ENCODE measurements at regions not wholly inside any gene's neighbourhood (a gene's known extent, or its start where the extent isn't known, plus 50 kb on each side); places are given as distances from the start of the nearest gene placed in this dataset.

DNA sequence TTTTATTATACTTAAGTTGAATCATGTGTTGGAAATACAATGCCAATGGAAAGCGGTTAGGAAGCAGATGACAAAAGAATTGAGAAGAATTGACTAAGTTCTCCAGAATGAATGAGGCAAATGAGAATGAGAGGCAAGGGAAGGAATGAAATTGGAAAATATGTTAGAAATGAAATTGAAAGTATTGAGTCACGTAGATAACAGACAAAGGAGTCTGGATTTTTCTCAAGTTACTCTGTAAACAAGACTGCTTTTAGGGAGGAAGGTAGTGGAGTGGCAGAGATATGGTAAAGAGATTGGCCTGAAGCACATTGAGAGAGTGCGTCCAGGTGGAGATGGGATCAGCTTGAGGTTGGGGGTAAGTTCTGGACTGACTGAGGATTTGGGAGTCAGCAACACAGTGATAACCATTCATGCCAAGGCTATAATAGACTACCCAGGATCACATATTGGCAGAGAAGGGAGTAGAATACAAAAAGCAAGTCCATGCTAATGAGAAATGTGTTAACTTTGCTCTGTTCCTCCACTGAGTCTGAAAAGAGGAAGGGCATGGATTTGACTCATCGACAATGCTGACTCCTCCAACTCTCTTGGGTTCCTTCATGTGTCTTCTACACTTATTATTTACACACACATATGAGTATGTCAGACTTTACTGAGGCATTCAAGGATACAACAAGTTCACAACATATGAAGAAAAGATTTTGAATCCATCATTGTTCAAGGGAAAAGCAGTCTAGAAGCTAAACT is 814.2 kb upstream of the ZNF608 start:
- H3K36me3 Mint-ChIP-seq: no peaks in the 10 kb centered on the region
- ATAC-seq (no peak), DNase-seq (no peak)
- intact Hi-C loops (cut with micrococcal nuclease): no loop called here
- ChIA-PET CTCF (no interaction called here), POLR2A (interaction anchor here (0.5 kb wide), 1 partner anchor 24 kb away, joined by 3 read pairs; no protein-coding TSS in a partner anchor)
- Histone ChIP-seq H3K36me3 (ENCODE audit: control insufficient read depth in 2 of 3, insufficient read depth in 3 of 3, low read length in 3 of 3) (no peaks in the 10 kb centered on the region), H3K27me3 (ENCODE audit: control insufficient read depth in 2 of 2, insufficient read depth in 2 of 2, low read length in 2 of 2) (no peaks in the 10 kb centered on the region), H3K27ac (ENCODE audit: low read depth, low read length) (no peak overlapping the region), H3K4me1 (ENCODE audit: control insufficient read depth in 2 of 2, insufficient read depth in 2 of 2, low read length in 2 of 2) (no peaks in the 10 kb centered on the region), H3K9me3 (ENCODE audit: control insufficient read depth in 2 of 3, low read length in 3 of 3) (no peaks in the 10 kb centered on the region), H3K4me3 (ENCODE audit: low read length) (no peak overlapping the region)
- no peak overlapping the region for H3K4me3 Mint-ChIP-seq
- no peaks in the 10 kb centered on the region for H3K4me1 Mint-ChIP-seq
- H3K27ac Mint-ChIP-seq: no peak overlapping the region
- H3K9me3 Mint-ChIP-seq: peaks cover 0 to 14% (median 4%) of the 10 kb centered on the region in 11 donors
- H3K27me3 Mint-ChIP-seq: no peaks in the 10 kb centered on the region

DNA sequence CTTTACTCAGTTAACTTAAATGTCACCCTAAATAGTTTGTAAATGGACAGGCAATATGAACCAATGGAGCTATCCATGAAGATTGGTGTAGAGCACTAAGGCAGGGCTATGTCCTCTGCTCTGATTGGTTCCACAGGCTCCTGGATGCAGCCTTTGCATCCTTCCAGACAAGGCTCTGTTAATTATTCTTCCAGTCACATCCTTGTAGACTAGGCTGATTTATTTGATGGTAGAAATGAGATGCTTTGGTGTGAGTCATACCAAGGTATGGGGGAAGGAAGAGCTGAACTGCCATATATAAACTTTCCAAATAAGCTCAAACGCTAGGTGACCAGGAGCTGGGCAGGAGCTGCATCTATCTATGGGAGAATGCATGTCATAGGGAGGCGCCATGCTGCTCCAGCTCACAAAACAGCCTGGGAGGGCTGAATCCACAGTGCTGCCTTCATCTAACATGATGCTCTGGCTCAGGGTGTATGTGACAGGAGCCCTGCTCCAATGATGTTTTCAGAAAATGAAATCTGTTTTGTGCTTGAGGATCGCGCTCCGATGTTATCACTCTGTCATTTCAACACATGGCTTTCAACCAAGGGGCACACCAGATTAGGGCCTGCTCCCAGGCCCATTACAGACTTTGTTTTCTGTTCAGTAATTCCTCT is 818.0 kb upstream of the ZNF608 start:
- H3K36me3 Mint-ChIP-seq: no peaks in the 10 kb centered on the region
- no peaks in the 10 kb centered on the region for H3K4me1 ChIP-seq (ENCODE audit: control insufficient read depth in 2 of 2, insufficient read depth in 2 of 2, low read length in 2 of 2)
- DNase-seq (no peak), ATAC-seq (no peak)
- peaks cover 0 to 15% (median 10%) of the 10 kb centered on the region in 11 donors for H3K9me3 Mint-ChIP-seq
- no peaks in the 10 kb centered on the region for H3K27me3 ChIP-seq (ENCODE audit: control insufficient read depth in 2 of 2, insufficient read depth in 2 of 2, low read length in 2 of 2)
- H3K27ac ChIP-seq (ENCODE audit: low read depth, low read length): no peak overlapping the region
- H3K4me3 ChIP-seq (ENCODE audit: low read length): no peak overlapping the region
- ChIA-PET CTCF (no interaction called here), POLR2A (no interaction called here)
- H3K9me3 ChIP-seq (ENCODE audit: control insufficient read depth in 2 of 3, low read length in 3 of 3): no peaks in the 10 kb centered on the region
- H3K27ac Mint-ChIP-seq: no peak overlapping the region
- intact Hi-C loops (cut with micrococcal nuclease): no loop called here
- H3K4me1 Mint-ChIP-seq: no peaks in the 10 kb centered on the region
- H3K4me3 Mint-ChIP-seq: no peak overlapping the region
- no peaks in the 10 kb centered on the region for H3K27me3 Mint-ChIP-seq
- H3K36me3 ChIP-seq (ENCODE audit: control insufficient read depth in 2 of 3, insufficient read depth in 3 of 3, low read length in 3 of 3): no peaks in the 10 kb centered on the region

DNA sequence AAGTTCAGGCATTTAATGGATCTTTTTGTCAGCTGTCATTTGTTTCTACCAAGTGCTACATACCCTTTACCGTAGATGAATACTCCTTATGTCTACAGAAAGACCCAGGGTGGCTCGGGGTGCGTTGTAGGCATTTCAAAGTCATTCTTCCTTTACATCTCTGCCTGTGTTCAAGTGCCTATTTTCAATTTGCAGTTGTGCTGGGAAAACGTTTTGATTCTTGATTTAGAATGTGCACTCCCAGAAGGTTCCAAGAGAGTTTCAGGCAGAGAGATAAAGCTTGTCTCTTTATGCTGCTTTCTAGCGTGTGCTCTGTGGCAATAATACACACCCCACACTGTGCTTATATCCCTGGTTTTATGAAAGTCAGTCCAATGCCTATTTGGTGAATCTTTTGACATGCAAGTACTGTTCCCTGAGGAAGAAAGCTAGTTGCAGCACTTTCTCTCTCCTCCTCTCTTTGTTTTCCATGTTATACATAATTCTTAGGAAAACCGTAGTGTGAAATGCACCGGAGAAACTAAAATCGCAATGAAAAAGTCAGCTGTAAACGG is 828.1 kb upstream of the ZNF608 start:
- no peak overlapping the region for H3K27ac Mint-ChIP-seq
- no peaks in the 10 kb centered on the region for H3K4me1 ChIP-seq (ENCODE audit: control insufficient read depth in 2 of 2, insufficient read depth in 2 of 2, low read length in 2 of 2)
- ChIA-PET POLR2A (no interaction called here), CTCF (no interaction called here)
- H3K4me1 Mint-ChIP-seq: no peaks in the 10 kb centered on the region
- no peak overlapping the region for H3K4me3 Mint-ChIP-seq
- intact Hi-C loops (cut with micrococcal nuclease): no loop called here
- no peaks in the 10 kb centered on the region for H3K27me3 Mint-ChIP-seq
- H3K9me3 ChIP-seq (ENCODE audit: control insufficient read depth in 2 of 3, low read length in 3 of 3): no peaks in the 10 kb centered on the region
- DNase-seq: no peak
- H3K27me3 ChIP-seq (ENCODE audit: control insufficient read depth in 2 of 2, insufficient read depth in 2 of 2, low read length in 2 of 2): no peaks in the 10 kb centered on the region
- no peak overlapping the region for H3K27ac ChIP-seq (ENCODE audit: low read depth, low read length)
- no peak overlapping the region for H3K4me3 ChIP-seq (ENCODE audit: low read length)
- H3K36me3 Mint-ChIP-seq: no peaks in the 10 kb centered on the region
- peaks cover 0 to 13% (median 6%) of the 10 kb centered on the region in 11 donors for H3K9me3 Mint-ChIP-seq
- ATAC-seq: no peak
- H3K36me3 ChIP-seq (ENCODE audit: control insufficient read depth in 2 of 3, insufficient read depth in 3 of 3, low read length in 3 of 3): no peaks in the 10 kb centered on the region

DNA sequence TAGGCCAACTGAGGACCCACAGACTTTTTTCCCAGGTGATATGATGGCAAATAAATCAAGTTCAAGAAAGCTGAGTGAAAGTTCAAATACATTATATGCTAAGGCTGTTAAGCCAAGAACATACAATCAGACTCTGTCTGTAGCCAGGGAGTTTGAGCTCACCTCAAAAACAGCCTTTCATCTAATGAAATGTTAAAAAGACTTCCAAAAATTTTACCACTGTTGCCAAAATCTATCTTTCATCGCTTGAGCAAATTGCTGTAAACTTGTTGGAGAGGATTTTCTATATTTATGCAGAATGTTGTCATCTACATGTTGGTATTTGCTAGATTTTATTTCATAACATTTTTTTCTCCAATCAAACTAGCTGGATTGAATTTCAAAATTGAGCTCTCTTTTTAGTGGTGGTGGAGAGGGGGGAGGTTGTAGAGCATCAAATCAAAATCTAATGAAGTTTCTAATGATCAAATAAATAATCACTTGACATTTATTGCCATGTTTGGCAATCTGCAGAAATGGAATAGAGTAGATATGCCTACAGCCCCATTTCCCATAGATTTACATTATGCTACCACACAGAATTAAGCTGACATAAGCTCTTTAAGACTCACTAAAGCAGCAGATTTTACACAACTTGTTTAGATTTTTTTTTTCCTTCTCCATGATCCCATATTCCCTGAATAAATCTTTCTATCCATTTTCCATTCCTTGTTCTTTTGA is 828.9 kb upstream of the ZNF608 start:
- intact Hi-C loops (cut with micrococcal nuclease): no loop called here
- Mint-ChIP-seq H3K4me3 (no peak overlapping the region), H3K36me3 (no peaks in the 10 kb centered on the region), H3K9me3 (peaks cover 0 to 13% (median 5%) of the 10 kb centered on the region in 11 donors), H3K4me1 (no peaks in the 10 kb centered on the region), H3K27ac (no peak overlapping the region), H3K27me3 (no peaks in the 10 kb centered on the region)
- Histone ChIP-seq H3K36me3 (ENCODE audit: control insufficient read depth in 2 of 3, insufficient read depth in 3 of 3, low read length in 3 of 3) (no peaks in the 10 kb centered on the region), H3K9me3 (ENCODE audit: control insufficient read depth in 2 of 3, low read length in 3 of 3) (no peaks in the 10 kb centered on the region), H3K4me1 (ENCODE audit: control insufficient read depth in 2 of 2, insufficient read depth in 2 of 2, low read length in 2 of 2) (no peaks in the 10 kb centered on the region), H3K27me3 (ENCODE audit: control insufficient read depth in 2 of 2, insufficient read depth in 2 of 2, low read length in 2 of 2) (no peaks in the 10 kb centered on the region), H3K4me3 (ENCODE audit: low read length) (no peak overlapping the region), H3K27ac (ENCODE audit: low read depth, low read length) (no peak overlapping the region)
- DNase-seq (no peak), ATAC-seq (no peak)
- POLR2A ChIA-PET: no interaction called here
- CTCF ChIA-PET: no interaction called here

DNA sequence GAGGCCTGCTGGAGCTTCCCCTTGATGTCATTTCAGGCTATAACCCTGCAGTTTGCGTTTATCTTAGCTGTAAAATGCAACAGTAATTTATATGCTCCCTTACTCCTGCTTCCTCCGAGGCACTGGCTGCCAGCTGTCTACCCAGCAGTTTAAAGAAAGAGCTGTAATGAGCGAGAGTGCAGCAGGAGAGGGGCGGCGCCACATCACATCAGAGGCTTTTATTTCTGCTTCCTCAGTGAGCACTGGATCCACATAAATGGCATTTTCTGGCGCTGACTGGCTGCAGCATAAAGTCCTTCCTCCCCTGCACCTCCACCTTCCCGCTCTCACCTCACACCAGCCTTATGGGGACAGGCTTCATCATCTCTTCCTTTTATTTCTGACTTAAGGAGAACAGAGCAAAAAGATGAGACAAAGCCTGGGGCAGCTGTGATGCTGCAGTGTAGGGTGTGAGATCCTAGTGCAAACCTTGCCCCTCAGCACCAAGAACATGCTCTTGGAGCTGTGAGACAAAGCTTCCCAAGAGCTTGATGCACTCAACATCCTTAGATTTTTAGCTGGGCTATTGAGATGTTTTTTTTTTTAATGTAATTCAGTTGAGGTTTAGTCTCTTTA is 829.6 kb upstream of the ZNF608 start:
- ATAC-seq: no peak
- POLR2A ChIA-PET: no interaction called here
- no peak overlapping the region for H3K27ac Mint-ChIP-seq
- H3K4me3 ChIP-seq (ENCODE audit: low read length): no peak overlapping the region
- H3K9me3 ChIP-seq (ENCODE audit: control insufficient read depth in 2 of 3, low read length in 3 of 3): no peaks in the 10 kb centered on the region
- no peak overlapping the region for H3K27ac ChIP-seq (ENCODE audit: low read depth, low read length)
- H3K4me3 Mint-ChIP-seq: no peak overlapping the region
- no peaks in the 10 kb centered on the region for H3K27me3 Mint-ChIP-seq
- H3K36me3 Mint-ChIP-seq: no peaks in the 10 kb centered on the region
- peaks cover 0 to 13% (median 5%) of the 10 kb centered on the region in 11 donors for H3K9me3 Mint-ChIP-seq
- CTCF ChIA-PET: no interaction called here
- intact Hi-C loops (cut with micrococcal nuclease): no loop called here
- no peaks in the 10 kb centered on the region for H3K4me1 ChIP-seq (ENCODE audit: control insufficient read depth in 2 of 2, insufficient read depth in 2 of 2, low read length in 2 of 2)
- no peak for DNase-seq
- H3K36me3 ChIP-seq (ENCODE audit: control insufficient read depth in 2 of 3, insufficient read depth in 3 of 3, low read length in 3 of 3): no peaks in the 10 kb centered on the region
- H3K27me3 ChIP-seq (ENCODE audit: control insufficient read depth in 2 of 2, insufficient read depth in 2 of 2, low read length in 2 of 2): no peaks in the 10 kb centered on the region
- no peaks in the 10 kb centered on the region for H3K4me1 Mint-ChIP-seq

DNA sequence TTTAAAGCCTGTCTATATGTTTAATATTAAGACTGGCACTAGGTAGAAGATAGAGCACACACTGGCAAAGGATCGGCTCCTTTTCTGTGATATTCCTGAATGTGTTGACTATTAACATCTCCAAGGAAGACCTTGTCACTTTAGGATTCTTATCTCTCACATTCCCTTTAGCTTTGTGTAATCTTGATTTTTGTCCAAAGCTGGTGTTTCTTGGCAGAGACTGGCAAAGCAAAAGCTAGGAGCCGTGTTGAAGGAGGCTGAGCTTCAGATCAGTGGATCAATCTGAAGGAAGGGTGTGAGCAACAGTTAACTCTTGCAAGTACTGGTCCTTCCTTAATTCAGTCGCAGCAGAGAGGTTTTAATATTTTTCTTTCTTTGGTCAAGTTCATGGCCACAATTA is 830.4 kb upstream of the ZNF608 start:
- no peak overlapping the region for H3K27ac ChIP-seq (ENCODE audit: low read depth, low read length)
- DNase-seq (no peak), ATAC-seq (no peak)
- Mint-ChIP-seq H3K4me3 (no peak overlapping the region), H3K36me3 (no peaks in the 10 kb centered on the region), H3K27me3 (no peaks in the 10 kb centered on the region), H3K4me1 (no peaks in the 10 kb centered on the region), H3K27ac (no peak overlapping the region), H3K9me3 (peaks cover 0 to 13% (median 5%) of the 10 kb centered on the region in 11 donors)
- H3K4me1 ChIP-seq (ENCODE audit: control insufficient read depth in 2 of 2, insufficient read depth in 2 of 2, low read length in 2 of 2): no peaks in the 10 kb centered on the region
- intact Hi-C loops (cut with micrococcal nuclease): no loop called here
- CTCF ChIA-PET: no interaction called here
- H3K36me3 ChIP-seq (ENCODE audit: control insufficient read depth in 2 of 3, insufficient read depth in 3 of 3, low read length in 3 of 3): no peaks in the 10 kb centered on the region
- POLR2A ChIA-PET: no interaction called here
- H3K4me3 ChIP-seq (ENCODE audit: low read length): no peak overlapping the region
- H3K9me3 ChIP-seq (ENCODE audit: control insufficient read depth in 2 of 3, low read length in 3 of 3): no peaks in the 10 kb centered on the region
- no peaks in the 10 kb centered on the region for H3K27me3 ChIP-seq (ENCODE audit: control insufficient read depth in 2 of 2, insufficient read depth in 2 of 2, low read length in 2 of 2)

Data from naive thymus-derived CD4-positive, alpha-beta T cell (primary cell).